KG1 (cell line): ENCODE measurements at regions not wholly inside any gene's neighbourhood (a gene's known extent, or its start where the extent isn't known, plus 50 kb on each side); places are given as distances from the start of the nearest gene placed in this dataset.
"Not testable (repeated sequence)": the region's sequence is repeated elsewhere in the genome, so short reads cannot be mapped to it uniquely, and the experiment has no call there.

Experiments used
- DNase-seq: peaks from one replicate; lab custom pipeline; 2025; lab: John Stamatoyannopoulos, UW

GRCh38 chr17:12195418-12195817 lies 174.7 kb downstream of the MAP2K4 start:
- no peak for DNase-seq

GRCh38 chr17:12201294-12201880 lies 180.7 kb downstream of the MAP2K4 start:
- DNase-seq = no peak

DNA sequence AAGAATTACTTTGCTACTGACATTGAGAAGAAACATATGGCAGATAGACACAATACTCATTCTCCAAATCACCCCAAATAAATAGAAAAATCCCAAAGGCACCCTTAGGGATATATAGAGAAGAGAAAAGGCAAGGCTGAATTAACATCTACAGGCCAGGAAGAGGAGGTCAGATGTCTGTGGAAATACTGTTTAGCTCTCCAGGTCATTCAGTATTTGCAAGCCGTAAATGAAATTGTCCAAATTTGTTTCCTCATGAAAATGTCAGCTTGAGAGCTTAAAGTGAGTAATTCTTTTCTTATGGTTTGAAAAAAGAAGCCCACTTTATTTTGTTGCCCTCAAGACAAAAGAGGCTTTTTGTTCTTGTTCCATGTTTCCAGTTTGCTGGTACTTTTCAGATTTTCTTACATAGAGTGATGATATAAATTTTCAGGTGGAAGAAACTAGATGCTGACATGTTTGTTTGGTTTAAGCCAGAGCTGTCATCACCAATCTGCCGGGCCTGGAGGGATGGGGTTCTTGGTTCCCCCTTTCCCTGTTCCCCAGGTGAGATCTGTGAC lies 189.0 kb downstream of the MAP2K4 start:
- DNase-seq = no peak

- not testable (repeated sequence) for DNase-seq
These were observed 200.2 kb downstream of the MAP2K4 start for GRCh38 chr17:12220714-12221439.

- no peak for DNase-seq
These were observed 201.7 kb downstream of the MAP2K4 start for GRCh38 chr17:12222392-12222791.

DNA sequence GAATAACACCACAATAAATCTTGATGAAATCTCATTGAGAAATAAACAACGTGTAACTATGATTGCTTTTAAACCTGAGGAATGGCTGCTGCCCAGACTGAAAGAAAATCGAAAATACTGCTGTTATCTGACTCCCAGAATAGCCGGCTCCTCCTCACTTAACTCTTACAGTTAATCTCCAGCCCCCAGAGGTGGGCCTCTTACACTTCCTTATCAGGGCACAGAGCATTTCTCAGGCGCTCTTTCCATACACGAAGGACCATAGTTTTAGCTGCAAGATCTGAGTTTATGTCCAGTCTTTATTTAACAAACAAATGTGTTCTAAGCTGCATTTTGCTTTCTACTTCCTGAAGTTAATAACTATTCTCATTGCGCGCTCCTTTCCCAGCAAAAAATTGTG lies 206.9 kb downstream of the MAP2K4 start:
- no peak for DNase-seq

DNA sequence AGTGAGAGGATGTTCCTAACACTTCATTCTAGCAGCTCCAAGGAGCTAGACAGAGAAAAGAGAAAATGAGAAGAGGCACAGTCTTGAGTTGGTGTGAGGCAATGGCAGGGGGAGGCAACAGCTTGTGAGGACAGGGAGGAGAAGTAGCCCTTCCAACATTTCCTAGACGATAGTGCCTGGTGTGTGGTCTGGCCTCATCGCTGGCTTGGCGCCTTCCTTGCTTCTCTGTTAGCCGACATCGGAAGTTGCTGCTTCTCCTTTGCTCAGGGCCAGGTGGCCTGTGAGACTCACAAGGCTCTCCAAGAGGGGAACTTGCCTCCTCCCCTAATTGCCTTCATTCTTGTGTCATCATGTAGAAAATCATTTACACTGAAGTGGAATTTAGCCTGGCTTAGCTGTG lies 208.7 kb downstream of the MAP2K4 start:
- DNase-seq = no peak

DNA sequence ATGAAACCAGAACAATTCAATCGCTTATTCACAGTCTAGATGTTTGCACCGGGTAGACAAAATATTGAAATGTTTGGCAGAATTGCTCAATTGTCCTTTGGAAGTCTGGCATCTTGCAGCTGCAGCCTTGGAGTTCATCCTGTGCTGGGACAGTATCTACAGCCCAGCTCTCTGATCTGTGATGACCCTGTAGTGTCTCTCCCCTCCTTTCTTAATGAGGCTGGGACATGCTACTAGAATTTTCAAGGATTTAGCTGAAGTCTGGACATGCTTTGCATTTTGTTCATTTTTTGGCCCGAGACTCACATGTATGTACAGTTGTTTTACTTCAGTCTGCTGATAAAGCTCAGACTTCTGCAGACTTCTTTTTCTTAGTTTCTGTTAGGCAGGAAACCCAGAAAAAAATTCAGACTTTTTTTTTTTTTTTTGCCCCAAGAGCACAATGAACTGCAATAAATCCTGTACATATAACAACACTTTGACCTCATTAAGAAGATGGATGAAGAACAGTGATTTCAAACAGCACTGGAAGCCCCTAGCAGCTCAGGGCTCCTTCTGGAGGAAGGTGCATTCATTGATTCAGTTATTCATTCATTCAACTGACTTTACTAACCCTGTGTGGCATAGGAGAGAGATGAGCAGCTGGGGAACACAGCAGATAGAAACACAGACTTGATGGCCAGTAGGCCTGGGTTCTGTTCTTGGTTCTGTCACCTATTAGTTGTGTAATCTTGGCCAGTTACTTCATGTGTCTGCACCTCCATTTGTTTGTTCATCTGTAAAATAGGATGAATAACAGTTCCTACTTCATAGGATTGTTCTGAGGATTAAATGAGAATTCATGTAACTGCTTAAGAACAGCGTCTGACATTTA lies 210.0 kb downstream of the MAP2K4 start:
- no peak for DNase-seq

DNA sequence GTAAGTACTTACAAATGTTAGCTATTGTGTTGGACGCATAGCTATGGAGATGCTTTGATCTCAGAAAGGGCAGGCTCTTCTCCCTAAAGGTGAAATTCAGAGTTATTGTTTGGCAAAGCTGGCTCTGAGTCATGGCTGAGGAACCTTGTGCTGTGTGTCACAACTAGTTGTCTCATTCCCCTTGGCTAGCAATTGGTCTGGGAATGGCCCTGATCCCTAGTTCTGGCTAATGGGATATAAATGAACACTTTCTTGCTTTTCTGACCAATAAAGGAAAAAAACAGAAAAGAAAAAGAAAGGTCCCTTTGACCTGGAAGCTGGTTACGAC lies 210.6 kb downstream of the MAP2K4 start:
- no peak for DNase-seq

DNA sequence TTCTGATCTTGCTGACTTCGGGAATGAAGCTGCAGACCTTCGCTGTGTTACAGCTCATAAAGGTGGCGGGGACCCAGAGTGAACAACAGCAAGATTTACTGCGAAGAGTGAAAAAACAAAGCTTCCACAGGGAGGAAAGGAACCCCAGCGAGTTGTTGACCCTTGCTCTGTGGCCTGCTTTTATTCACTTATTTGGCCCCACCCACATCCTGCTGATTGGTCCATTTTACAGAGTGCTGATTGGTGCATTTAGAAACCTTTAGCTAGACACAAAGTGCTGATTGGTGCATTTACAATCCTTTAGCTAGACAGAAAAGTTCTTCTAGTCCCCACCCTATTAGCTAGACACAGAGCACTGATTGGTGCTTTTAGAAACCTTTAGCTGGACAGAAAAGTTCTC lies 218.3 kb downstream of the MAP2K4 start:
- DNase-seq = not testable (repeated sequence)

GRCh38 chr17:12242345-12242954 lies 221.8 kb downstream of the MAP2K4 start:
- DNase-seq = no peak

DNA sequence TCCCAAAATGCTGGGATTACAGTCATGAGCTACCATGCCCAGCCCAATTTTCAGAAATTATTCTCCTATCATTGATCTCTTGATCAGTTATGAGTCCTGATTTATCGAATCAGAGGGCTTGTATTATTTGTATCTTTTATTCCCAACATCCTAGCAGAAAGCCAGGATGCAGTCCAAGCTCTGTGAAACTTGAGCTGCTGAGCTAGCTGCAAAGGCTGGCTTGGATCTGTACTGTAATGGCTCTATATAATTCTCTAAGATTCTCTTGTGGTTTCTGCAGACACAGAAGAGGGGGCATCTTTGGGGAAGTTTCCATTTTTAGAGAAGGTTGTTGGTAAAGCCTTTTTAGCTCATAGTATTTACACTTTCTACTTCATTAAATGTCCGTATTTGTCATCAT lies 227.1 kb downstream of the MAP2K4 start:
- DNase-seq = no peak

- no peak for DNase-seq
These were observed 230.3 kb downstream of the MAP2K4 start for GRCh38 chr17:12250973-12251372.

DNA sequence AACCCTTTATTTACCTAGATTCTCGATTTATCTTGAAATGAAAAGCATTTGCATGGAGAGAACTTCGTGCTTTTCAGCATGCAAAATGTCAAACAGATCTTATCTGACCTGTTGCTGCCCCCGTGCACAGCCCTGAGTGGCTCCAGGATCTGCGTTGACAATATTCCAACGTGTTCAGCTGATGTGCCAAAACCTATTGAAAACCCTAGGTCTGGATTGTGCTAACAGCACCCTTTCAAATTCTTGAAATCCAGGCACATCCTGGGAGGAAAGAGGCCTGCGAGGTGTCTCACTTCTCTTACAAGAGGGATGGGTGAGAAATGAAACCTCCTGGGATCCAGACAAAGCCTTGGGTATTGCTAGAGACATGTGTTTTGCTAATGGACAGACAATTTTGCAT lies 231.8 kb downstream of the MAP2K4 start:
- DNase-seq = no peak

DNA sequence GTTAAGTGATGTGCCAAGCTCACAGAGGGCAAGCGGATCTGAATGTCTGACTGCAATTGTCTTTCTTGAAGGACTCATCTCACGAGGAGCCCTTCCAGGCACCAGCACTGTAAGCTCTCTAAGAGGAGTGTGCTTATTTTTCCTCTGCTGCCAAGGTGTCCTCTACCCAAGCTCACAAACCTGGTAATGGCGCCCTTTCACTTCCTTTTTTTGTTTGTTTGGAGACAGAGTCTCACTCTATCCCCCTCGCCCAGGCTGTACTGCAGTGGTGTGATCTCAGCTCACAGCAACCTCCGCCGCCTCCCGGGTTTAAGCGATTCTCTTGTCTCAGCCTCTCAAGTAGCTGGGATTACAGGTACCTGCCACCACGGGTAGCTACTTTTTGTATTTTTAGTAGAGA lies 233.8 kb downstream of the MAP2K4 start:
- DNase-seq = no peak

GRCh38 chr17:12256380-12256995 lies 235.8 kb downstream of the MAP2K4 start:
- DNase-seq = no peak

GRCh38 chr17:12257176-12257575 lies 236.5 kb downstream of the MAP2K4 start:
- no peak for DNase-seq

- no peak for DNase-seq
These were observed 240.7 kb downstream of the MAP2K4 start for GRCh38 chr17:12261354-12261753.

DNA sequence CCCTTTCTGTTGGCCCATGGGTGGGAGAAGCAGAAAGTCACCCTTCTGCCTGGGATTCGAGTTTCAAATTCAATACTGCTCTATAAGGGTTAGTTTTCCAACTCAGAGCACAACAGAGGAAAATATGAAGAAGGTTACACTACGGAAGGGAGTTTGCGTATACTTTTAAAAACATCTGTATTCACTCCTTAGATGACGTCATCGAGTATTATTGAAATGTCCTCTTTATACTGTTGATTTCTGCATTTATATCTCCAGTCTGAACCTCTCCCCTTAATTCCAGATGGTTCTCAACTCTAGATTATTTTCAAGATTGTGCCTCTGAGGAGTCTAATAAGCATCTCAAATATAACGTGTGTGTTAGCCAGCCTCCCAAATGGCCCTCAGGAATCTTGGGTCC lies 249.1 kb downstream of the MAP2K4 start:
- no peak for DNase-seq

GRCh38 chr17:12277827-12278226 lies 257.1 kb downstream of the MAP2K4 start:
- no peak for DNase-seq

- no peak for DNase-seq
These were observed 261.4 kb downstream of the MAP2K4 start for GRCh38 chr17:12282056-12282455.

DNA sequence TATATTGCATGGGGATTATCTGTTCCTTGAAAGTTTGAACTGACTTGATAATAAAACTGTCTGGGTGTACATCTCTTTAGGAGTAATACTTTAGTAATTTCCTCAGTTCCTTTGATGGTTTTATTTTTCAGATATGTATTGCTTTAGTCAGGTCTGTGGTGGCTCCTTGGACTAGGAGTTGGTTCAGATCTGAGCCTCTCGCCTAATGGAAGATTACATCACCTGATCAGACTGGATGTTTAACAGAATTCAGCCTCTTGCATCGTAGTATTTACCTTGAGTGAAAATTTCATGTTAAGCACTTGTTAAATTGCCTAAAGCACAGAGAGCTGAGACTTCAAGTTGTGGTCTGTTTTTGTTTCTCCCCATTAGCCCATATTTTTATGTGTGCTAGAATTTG lies 267.3 kb downstream of the MAP2K4 start:
- DNase-seq = no peak
